SH-SY5Y (cell line): ENCODE measurements at regions not wholly inside any gene's neighbourhood (a gene's known extent, or its start where the extent isn't known, plus 50 kb on each side); places are given as distances from the start of the nearest gene placed in this dataset.

ENCODE experiments used
- GATA2 ChIP-seq: IDR thresholded peaks from 2 replicates; pipeline ENCODE4 v1.6.1; 2011; ENCODE audit warnings: mild to moderate bottlenecking, low read depth, low read length
- GATA3 ChIP-seq: IDR thresholded peaks from 2 replicates; pipeline ENCODE4 v1.6.1; 2011; ENCODE audit warnings: low read depth, mild to moderate bottlenecking, low read length, moderate library complexity

DNA sequence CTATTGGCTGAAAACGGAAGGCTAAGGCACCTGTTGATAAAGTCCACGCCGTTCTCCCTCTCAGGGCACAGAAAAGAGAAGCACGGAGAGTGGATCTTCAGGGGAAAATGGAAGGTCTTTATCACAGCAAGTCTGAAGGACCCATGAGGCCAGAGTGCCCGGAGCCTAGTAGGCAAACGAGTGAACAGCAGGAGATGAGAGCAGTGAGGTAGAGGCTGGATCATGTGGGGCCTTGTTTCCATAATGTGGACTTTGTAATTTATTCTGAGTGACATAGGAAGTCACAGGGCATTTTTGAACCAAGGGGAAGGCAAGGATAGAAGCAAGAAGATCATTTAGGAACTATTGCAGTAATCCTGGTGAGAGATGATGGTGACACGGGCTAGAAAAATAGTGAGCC is 287.2 kb upstream of the NRIP1 start:
- TF ChIP-seq GATA2 (no peak), GATA3 (no peak)
